ENCODE measurements at regions not wholly inside any gene's neighbourhood (a gene's known extent, or its start where the extent isn't known, plus 50 kb on each side); places are given as distances from the start of the nearest gene placed in this dataset.

DNA sequence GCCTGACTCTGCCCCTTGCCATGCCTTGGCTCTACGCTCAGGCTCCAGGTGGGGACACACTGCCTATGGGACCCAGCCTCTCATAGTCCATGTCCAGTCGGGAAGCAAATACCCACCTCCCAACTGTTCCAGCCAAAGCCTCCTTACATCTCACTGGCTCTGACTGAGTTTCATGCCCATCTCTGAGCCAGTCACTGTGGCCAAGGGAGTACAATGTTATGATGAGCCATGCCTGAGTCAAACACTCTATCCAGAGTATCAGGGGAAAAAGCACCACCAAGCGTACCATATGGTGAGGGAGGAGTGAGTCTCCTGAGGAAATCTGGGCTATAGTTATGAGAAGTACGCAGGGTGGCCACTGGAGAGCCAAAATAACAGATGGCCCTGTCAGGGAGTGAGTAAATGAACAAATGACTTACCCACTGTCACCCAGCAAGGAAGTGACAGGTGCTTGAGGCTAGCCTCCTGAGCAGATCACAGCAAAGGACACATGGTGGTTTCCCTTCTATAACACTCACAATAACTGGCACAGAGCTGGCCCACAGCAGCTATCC is 236.6 kb upstream of the GJB5 start:
- no peak for DNase-seq

- no peak for DNase-seq
Measured at GRCh38 chr1:34520111-34520510, 234.7 kb upstream of the GJB5 start.

- no peak for DNase-seq
Measured at GRCh38 chr1:34524783-34525182, 230.1 kb upstream of the GJB5 start.

- DNase-seq: no peak
Measured at GRCh38 chr1:34529935-34530859, 224.7 kb upstream of the GJB5 start.

DNA sequence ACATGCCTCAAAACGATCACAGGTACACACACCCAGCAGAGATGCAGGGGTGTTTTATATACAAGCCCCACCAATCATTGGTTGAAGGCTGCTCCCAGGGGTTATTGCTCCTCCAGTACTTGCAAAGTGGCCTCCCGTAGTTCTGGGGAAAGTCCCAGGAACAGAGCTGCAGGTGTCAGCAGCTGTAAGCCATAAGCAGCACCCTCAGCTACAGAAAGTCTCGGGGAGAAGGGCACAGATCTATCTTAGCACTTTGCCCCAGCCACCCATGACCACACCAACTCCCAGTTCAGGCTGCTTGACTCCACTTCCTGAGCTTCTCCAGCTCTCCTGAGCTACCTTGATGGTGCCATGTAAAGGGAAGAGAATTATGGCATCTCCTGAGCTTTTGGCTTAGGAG is 222.7 kb upstream of the GJB5 start:
- no peak for DNase-seq

DNA sequence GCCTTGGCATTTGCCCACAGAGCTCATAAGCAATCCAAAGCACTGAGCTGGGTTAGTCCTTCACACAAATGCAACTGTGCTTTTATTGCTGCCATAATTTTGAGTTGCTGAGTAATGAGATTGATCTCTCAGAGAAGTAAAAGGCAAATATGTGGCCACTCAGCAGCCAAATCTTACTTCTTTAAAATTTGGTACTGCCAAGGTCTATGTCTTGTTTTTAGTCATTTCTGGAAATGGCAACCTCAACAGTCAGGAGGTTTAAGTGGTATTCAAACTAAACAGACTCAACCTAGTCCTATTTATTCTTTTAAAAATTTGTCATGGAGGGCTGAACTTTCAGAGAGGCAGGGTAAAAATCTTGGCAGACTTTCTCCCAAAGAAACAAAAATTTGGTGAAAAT is 216.4 kb upstream of the GJB5 start:
- DNase-seq: no peak

GRCh38 chr1:34547046-34547674 is 207.7 kb upstream of the GJB5 start:
- no peak for DNase-seq

GRCh38 chr1:34549199-34549598 is 205.6 kb upstream of the GJB5 start:
- no peak for DNase-seq

DNA sequence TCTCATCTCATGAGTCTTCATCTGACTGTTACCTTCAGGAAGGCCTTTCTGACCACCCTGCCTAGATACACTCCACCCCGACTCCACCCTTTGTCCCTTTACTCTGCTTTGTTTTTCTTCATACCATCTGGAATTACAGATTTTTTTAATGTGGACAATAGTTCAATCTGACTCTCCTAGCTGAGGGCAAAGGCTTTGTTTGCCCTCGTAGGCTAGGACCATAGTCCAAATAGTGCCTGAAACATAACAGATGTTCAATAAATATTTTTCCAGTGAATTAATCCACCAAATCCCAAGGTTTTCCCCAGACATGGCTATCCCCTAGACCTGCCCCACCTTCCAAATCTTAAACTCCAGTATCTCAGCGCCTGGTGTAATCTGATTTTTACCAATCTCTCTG is 176.5 kb upstream of the GJB5 start:
- DNase-seq: no peak

GRCh38 chr1:34582356-34582755 is 172.5 kb upstream of the GJB5 start:
- no peak for DNase-seq

DNA sequence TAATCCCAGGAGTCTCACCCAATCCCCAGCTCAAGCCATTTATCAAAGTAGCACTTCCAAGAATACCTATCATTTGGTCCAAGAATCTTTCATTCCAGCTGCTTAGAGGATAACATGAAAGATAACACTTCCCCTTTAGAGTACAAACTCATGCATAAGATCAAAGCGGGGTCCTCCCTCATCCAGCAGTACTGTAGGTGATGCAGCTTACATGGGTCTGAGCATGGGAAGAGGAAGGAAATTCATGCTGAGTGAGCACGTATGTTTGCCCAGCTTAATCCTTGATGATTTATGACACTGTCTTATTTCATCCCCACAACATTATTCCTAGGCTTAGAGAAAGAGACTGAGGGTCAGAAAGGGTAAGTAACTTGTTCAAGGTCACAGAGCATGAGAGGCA is 167.1 kb upstream of the GJB5 start:
- no peak for DNase-seq

- no peak for DNase-seq
Measured at GRCh38 chr1:34590211-34590623, 164.6 kb upstream of the GJB5 start.

GRCh38 chr1:34591751-34592629 is 162.9 kb upstream of the GJB5 start:
- DNase-seq: no peak

DNA sequence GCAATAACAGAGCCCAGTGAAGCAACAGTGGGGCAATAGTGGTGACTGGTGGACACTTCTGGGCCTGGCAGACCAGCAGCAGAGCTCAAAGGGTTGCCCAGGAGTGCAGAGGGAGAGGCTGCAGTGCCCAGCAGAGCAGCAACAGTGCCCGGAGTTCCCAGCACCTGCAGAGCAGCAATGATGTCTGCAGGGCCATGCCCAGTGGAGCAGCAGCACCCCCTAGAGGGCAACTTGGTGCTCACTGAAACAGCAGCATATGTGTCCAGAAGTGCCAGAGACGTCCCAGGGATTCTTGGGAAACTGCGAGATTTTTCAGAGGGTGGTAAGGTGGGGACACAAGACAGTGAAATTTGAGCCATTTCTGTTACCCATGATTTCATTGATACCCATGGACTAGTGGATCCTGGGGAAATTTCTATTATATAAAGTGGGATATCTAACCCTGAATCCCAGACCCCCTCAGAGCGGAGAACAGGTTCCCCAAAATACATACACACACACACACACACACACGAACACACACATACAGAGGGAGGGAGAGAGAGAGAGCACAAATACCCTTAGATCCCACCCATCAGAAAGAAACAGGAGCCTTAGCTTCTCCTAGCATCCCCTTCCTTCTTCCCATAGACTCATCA is 156.9 kb upstream of the GJB5 start:
- DNase-seq: peak; percentile 30

DNA sequence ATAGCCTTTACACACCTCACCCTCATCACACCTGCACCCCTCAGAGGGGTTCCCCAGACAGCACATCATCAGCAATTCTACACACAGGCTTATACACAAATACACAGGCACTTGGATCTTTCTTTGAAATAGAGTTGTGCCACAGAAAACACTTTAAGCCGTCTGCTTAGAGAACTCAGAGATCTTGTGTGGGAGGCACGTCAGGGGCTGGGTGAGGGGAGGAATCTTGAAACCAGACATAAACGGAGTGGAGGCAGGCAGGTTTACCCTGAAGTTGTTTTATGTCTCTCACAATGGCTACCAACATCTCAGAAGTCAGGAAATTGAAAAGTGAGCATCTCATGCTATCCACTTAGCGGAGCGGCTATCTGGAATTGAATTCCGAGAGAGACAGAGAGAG is 151.9 kb upstream of the GJB5 start:
- DNase-seq: no peak

DNA sequence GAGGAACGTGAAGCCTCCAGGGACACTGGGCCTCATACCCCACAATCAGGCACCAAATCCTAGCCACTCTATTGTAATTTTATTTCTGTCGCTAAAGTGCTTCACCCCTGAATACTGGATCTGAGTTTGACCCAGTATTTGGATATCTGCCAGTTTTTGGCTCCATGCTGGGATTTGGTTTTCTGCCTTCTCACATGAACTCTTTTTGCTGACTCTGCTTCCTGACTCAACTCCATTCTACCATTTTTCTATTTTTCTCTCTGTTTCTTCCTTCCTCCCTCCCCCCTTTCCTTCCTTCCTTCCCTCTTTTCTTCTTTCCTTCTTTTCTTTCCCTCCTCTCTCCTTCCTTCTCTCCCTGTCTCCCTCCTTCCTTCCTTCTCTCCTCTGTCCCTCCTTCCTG is 151.3 kb upstream of the GJB5 start:
- DNase-seq: no peak

GRCh38 chr1:34606504-34606903 is 148.3 kb upstream of the GJB5 start:
- no peak for DNase-seq

- DNase-seq: no peak
Measured at GRCh38 chr1:34610063-34610462, 144.8 kb upstream of the GJB5 start.

DNA sequence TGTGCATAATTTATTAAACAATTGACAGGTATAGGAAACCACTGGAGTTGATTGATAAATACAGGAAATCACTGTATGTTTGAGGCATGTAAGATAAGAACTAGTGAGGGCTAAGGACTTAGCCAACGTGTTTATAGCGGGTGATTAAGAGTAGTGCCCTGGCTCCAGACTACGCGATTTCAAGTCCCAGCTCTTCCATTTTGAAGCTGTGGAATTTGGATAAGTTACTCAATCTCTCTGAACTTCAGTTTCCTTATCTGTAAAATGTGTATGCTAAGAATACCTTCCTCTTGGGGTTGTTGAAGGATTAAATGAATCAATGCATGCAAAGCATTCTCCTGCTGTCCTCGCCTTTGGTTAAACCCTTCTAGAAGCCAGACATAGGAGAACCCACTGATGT is 143.3 kb upstream of the GJB5 start:
- no peak for DNase-seq

DNA sequence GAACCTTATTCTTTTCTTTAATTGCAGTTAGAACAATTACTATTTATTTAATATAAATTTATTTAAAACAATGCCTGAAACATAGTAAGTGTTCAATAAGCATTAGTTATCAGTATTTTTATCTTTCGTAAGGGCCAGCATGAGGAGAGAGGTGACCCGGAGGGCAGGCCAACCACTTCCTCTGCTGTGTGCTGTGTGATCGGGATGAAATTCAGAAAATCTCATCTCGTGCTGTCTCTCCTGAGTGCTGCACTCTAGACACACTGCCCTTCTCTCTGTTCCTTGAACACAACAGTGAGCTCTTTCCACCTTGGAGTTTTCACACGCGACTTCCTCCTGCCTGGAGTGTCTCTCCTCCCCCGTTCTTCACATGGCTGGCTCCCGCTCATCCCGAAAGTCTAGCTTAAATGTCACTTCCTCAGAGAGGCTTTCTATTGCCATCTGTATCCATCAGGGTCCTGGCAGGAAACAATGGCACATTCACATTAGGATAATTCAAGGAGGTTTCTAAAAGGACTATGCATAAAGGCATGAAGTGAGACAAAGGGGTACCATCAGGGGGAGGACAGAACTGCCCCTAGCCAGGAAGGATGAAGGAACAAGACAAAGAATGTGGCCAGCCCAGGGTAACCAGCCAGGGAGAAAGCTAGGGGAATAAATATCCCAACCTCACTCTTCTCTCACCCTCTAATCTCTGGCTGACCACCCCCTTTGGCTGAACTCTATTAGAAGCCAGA is 142.6 kb upstream of the GJB5 start:
- no peak for DNase-seq

DNA sequence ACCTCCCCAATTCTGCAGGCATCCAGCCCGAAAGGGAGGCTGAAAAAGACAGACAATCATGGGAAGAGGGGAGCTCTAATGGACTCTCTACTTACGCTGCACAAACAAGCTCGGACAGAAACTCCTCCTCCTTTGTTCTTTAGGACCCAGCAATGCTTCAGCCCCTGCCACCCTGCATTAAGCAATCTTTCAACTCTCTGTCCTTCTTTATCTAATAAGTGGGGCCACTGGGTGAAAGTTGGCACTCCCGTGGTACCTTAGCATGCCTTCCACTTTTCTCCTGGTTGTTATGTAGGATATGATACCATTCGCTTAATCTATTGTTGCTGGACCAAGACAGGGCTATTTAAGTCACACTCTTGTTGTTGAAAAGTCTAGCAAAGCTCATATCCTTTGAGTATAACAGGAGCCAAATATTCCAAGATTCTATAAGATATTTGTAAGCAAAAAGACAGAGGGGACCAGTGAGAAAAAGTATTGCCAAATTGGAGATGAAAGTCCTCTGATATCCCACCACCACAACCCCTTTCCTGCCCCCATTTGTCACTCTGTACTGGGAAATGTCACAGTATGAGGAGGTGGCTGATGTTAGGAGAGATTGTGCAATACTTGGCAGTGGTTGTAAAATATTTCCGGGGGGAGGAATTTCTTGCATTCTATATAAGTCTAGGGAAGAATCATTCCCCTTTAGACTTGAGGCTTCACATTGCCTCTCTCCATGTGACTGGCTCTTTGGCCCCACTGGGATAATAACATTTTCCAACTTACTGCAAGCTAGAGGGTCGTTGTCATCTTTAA is 137.3 kb upstream of the GJB5 start:
- no peak for DNase-seq
